Glomerular endothelial cell (primary cell): ENCODE measurements at regions not wholly inside any gene's neighbourhood (a gene's known extent, or its start where the extent isn't known, plus 50 kb on each side); places are given as distances from the start of the nearest gene placed in this dataset.
"Not testable (repeated sequence)": the region's sequence is repeated elsewhere in the genome, so short reads cannot be mapped to it uniquely, and the experiment has no call there.

Source experiments
- DNase-seq: peaks from one replicate; pipeline ENCODE4 v3.0.0-alpha.2; 2011; ENCODE audit warnings: low read depth, low spot score; ENCODE audit errors: extremely low read depth

DNA sequence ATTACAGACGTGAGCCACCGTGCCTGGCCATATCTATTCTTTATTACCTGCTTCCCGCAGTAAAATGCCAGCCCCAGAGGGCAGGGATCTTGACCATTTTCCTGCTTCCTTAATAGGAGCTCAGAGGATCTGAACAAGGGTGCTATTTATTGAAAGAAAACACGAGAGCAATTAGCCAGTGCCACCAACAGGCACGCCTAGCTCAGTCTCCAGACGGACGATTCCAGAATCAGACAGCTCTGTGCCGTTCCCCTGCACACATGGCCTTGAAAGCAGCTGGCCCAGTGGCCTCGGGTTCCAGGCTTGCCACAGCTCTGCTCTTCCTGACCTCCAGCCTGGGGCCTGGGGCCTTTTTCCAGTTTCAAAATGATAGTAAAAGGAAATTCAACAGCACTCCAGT lies 135.2 kb upstream of the RFLNA start:
- no peak for DNase-seq

DNA sequence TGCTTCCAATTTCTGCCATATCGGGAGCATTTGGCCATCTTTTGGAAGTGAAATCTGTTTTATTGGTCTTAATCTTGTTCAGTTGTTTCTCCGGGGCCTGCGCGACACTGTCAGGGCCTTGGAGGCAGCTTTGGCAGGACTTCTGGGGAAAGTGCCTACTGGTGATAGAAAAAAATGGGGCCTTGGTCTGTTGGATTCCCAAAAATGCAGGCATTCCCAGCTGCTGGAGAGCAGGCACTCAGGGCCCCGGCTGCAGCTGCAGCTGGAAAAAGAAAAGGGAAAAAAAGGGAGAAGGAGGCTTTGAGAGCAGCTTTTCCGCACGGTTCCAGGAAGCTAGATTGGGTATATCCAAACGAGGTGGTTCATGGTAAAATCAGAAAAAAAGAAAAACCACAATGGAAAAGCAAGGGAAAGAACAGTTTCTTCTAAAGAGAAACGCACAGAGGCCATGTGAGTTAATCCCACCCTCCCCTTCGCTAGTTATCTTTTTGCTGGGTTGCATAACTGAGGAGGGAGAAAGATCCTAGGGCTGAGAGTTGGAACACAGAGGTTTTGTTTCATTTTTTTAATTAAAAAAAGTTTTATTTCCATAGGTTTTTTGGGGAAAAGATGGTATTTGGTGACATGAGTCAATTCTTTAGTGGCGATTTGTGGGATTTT lies 134.7 kb upstream of the RFLNA start:
- DNase-seq, result no peak

DNA sequence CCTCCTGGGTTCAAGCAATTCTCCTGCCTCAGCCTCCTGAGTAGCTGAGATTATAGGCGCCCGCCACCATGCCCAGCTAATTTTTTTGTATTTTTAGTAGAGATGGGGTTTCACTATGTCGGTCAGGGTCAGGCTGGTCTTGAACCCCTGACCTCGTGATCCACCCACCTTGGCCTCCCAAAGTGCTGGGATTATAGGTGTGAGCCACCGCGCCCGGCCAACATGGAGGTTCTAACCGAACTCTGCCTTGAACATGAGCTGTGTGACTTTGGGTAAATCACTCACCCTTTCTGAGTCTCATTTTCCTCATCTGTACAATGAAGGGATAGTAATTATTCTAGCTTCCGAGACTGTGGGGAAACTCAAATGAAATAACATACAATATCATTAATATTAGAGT lies 133.5 kb upstream of the RFLNA start:
- not testable (repeated sequence) for DNase-seq

DNA sequence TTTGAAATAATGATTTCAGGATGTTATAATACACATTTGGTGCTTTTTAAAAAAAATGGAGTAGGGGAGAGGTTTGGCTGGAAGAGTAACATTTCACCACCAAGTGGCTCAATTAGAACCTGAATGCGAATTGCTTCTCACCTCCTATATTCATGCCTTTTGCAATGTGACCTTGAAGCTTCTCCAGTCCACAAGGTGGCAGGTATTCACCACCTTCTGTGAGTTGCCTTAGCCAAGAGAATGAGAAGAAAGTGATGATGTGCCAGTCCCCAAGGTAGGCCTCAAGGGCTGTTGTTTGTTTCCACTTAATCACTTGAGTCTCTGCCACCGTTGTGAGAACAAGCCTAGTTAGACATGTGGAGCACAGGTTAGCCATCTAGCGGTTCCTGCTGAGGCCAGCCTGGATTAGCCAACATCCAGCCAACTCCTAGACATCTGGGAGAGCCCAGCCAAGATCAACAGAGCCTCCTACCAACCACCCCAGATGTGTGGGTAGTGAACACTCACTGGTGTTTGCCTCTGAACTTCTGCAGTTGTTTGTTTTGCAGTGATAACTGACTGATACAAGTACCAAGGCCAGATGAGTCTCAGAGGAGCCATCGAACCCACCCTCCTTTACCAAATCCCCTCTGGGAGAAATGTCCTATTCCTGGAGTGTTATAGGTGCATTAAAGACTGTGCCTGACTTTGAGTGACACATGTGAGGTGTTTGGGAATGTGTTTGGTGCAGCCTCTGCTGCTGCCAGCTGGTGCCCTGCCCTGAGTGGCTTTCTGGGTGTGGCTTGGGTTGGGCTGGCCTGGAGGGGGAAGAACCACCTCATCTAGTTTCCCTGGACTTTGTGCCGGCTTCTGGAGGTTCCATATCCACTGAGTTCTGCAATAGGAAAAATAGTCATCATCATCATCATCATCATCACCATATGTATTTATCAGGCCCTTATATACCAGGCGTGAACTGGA lies 132.5 kb upstream of the RFLNA start:
- DNase-seq, result peak; percentile 3

DNA sequence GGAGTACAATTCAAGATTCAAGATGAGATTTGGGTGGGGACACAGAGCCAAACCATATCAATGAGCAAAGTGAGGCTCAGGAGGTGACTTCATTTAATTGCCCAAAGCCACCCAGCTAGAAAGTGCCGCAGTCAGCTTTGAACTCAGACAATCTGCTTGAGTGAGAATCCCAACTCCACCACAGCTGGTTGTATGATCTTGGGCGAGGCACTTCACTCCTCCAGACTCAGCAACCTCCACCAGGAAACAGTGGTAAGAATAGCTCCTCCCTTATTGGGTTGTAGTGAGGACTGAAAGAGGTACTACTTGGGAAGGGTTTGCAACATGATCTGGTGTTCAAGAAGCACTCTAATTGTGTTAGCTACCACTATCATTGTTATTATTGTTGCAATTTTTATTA lies 129.2 kb upstream of the RFLNA start:
- no peak for DNase-seq

DNA sequence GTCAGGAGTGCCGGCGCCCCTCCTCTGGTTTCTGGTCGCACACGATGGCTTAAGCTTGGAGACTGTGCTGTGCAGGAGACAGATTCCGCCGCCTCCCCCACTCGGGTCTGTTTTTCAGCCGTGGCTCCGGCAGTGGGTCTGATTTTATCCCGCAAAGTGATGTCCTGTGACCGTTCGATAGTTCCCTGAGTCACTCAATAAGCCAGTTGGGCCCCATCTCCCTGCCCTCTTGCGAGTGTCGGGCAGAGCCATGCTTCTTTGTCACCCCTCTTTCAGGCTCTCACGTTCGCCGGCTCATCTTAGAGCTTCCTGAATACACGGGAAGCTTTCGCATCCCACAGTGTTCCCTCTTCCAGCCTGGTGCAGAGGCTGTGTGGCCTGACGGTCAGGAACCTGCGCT lies 127.8 kb upstream of the RFLNA start:
- no peak for DNase-seq

DNA sequence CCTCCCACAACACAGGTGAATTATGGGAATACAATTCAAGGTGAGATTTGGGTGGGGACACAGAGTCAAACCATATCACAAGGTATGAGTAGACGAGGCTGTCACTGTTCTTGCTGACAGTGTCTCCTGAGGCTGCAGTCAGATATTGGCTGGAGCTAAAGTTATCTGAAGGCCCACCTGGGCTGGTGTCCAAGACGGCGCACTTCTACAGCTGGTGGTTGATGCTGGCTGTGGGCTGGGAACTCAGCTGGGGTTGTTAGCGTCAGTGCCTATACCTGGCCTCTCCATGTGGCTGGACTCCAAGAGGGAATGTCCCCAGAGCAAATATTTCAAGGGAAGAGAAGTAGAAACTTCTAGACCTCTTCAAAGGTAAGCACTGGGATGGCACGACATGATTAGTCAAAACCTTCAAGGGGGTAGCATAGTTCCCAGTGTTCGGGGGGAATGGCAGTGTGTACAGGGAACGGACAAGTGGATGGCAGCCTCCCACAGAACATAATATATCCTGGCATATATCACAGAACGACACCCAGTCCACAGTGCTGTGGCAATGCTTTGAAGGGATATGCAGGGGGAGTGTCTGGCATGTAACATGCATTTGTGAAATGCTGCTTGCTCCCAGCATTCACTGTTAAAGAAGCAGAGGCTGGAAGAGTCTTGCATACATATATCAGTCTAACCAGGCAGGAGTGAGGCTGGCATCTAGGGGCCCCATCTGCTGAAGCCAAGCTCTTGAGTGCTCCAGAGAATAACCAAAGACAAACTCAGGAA lies 126.7 kb upstream of the RFLNA start:
- no peak for DNase-seq

DNA sequence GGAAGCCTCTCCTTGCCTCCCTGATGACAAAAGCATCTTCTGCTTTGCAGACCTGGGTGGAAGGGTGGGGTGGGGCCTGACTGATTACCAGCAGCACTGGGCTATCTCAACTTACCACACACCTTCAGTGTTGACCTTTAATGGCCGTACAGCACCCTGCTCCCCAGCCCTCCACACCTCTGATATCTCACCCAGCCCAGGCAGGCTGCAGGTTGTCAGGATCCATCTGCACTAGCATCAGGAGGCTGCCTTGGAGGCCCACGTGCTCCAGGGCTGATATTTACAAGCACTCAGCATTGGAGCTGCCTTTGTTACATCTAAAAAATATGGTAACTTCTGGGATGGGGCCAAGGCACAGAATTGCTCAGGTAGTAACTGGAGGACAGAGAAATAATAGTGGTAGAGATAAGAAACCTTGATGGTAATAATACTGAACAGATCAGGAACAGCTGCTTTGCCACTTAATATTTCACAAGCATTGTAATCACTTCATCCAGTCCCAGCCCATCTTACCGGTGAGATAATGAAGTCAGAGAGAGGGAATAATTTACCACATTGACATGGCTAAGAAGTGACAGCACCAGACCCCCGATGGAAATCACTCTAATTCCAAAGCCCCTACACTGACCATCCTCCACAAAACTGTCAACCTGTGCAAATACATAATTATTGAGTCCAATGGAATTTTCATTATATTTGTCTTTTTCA lies 125.2 kb upstream of the RFLNA start:
- no peak for DNase-seq

DNA sequence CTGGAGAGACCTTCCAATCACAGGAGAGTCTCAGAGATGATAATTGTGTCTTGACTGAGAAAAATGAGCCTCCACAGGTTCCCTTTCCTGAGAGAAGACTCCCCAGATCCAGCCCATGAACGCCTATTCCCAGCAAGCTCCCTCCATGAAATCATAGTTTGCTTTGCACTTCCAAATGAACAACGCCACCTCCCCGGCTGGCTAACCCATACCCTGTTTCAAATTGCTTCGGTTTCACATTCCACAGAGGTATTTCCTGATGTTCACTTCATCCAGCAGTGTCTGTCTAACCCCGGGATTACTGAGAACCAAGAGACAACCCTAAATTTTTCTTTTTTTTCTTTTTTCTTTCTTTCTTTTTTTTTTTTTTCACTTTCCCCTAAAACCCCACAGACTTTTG lies 124.1 kb upstream of the RFLNA start:
- DNase-seq, result no peak

DNA sequence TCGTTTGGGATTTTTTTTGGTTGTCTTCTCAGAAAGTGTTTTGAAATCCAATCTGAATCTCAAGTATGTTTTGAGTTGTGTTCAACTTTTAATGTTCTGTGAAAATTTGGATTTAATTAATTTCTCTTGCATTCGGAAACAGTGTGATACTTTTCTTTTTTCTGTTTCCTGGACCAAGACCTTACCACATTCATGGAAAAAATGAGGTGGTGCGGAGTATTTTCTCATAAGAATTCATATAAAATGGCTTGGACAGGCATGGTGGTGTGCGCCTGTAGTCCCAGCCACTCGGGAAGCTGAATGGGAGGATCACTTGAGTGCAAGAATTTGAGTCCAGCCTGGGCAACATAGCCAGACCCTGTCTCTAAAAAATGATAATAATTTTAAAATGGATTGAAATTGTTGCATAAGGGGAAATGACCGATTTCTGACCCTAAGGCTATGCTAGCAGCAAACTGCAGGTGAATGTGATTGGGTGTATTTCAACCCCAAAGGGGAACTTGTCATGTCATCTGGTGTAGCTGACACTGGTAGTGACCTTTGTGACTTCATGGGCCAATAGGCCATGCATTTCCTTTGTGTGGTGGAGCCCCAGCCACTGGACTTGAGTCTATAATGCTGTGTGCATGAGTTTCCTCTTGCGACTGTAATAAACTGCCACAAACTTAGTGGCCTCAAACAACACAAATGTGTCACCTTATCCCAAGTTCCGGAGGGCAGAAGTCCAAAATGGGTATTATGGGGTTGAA lies 123.5 kb upstream of the RFLNA start:
- no peak for DNase-seq

DNA sequence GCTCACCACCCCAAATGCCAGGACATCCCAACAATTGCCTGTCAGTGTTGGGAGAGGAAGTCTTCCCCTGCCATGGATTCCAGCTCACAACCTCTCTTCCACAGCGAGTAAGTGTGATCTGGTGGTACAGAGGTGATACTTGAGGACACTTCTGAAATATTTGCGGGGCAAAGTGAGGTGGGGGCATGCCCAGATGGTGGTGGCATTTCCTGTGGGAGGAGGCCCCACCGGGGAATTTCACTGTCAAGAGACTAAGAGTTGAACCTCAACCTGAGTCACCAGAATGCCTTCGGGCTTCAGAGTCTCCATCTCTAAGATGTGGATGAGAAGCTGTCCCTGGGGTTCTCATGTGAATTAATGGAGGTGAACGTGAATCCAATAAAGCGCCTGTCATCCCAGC lies 122.3 kb upstream of the RFLNA start:
- DNase-seq, result no peak

DNA sequence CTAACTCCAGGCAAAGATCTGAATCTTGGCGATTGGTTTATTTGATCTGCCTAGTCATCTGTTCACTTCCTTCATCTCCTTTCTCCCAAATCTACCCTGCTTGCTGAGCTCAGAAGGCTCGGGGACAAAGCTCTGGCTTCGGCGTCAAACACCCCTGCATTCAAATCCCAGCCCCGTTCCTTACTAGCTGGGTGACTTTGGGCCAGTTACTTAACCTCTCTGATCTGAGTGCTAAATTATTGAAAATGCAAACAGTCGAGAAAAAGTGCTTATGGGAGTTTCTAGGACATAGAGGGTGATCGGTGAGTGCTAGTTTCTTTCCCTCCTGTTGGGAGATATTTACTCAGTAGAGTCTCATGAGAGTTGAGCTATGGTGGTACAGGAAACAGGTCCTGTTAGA lies 121.2 kb upstream of the RFLNA start:
- no peak for DNase-seq

DNA sequence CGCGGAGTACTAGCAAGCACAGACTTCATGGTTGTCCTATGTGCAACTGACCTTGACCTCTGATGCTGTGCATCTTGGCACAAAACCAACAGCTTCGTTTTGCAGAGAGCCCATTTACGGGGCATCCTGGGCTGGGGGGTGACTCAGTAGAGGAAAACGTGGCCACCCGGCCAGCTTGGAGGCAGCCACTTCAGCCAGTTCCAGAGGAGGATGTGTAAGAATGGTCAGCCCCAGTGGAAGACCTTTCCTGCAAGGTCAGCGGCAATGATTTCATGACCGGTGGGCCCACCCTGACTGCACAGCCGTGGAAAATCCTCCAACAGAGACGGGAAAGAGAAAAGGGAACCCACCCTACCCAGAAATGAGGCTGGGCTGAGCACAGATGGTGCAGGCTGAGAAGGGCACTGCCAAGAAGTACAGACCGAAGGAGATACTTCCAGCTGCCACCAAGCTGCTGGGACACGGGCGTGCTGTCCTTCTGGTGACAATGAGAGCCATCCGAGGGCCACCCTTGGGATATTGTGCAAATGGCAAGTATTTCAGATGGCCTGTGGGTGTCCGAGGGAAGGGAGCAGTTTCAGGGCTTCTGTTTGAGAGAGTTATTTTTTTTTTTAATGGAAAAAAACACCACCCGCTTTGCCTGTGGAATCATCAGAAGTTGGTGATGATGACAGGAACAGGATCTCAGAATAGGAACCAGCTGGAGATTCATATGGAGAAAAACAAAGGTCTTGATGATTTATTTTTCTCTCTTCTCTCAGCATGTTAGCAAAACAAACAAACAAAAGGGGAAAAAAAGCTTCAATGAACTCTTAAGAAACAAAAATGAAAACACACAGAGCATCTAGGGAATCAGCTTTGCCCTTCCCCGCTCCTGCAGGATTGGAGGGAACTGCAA lies 120.2 kb upstream of the RFLNA start:
- no peak for DNase-seq

DNA sequence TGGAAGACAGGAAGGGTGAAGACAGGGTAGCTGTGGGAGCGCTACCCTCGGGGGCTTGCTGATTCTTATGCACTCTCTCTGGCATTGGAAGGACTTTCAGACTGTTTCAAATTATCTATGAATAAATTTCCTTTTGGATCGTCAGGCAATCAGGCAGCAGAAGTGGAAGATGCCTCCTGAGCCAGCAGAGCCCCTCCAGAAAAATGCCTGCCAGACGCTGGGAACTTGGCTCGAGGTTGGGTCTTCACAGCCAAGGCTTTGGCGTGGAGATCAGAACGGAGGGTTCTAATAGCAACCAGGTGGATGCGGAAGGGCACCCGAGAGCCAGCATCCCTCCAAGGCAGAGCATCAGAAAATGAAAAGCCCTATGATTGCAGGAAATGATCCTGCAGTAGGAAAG lies 119.2 kb upstream of the RFLNA start:
- no peak for DNase-seq

DNA sequence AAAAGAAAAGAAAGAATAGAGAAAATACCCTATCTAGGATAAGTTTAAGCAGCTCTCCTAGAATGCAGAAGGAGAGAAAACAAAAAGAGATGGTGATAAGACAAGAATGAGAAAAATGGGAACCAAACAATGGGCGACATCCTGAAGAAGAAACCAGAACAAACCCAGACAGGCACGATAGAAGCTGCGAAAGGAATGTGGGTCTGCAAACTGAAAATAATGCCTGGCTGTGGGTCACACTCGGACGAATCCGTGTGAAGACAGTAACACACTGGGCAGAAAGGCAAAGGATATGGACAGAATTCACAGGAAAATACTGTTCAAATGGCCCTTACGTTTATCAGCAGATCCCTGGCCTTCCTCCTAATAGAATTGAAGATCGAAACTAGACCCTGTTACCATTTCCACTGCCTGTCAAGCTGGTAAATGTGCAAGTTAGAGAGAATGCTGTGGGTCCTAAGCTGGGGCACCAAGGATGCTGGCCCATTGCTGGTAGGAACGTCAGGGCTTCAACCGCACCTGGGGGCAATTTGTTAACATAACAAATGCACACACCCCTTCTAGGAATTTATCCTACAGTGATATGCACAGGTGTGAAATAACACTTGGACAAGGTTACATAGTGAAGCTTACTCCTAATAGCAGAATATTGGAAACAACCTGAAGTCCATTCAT lies 117.5 kb upstream of the RFLNA start:
- no peak for DNase-seq

DNA sequence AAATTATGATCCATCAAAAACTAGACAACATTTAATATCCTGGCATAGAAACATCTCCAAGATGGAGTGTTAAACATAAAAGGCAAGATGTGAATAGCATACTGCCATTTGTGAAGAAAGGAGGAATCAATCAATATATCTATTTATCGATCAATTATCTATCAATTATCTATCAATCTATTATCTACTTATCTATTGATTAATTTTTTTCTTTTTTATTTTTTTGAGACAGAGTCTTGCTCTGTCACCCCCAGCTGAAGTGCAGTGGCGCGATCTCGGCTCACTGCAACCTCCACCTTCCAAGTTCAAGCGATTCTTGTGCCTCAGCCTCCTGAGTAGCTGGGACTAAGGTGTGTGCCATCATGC lies 117.0 kb upstream of the RFLNA start:
- no peak for DNase-seq

DNA sequence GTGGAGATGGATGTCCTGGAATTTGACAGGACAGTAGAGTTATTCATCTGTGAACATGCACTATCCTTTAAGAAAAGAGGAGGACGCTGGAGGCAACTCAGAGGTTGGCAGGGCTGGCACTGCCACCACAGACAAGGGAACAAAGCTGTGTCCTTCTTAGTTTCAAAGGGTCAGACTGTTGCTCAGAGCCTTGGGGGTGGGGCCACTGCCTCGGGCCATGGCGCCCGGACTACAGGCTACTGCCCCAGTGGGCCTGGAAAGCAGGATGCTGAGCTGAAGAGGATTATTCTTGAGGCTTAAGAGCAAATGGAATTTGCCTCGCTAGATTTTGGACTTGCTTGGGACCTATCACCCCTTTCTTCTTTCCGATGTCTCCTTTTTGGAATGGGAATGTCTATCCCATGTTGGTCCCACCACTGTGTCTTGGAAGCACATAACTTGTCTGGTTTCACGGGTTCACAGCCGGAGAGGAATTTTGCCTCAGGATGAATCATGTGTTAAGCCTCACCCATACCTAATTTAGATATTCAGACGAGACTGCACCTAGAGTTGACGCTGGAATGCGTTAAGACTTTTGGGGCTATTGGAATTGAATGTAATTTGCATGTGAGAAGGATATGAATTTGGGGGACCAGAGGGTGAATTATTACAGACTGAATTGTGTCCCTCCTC lies 114.8 kb upstream of the RFLNA start:
- no peak for DNase-seq

DNA sequence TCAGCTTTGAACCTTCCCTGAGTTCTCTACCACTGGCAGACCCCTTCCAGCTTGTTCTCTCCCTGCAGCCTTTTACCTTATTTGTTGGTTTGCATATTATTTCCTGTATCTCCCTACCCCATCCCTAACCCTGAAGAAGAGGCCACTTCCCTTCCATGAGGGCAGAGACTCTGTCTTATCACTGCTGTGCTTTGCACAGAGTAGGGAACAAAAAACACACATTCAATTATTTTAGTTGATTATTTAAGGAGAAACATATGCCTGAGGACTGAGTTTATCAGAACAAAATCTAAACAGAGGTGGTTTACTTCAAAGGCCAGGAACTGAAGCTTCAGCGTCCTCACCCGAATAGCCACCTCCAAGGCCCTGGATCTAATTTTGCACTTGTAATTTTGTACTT lies 111.7 kb upstream of the RFLNA start:
- no peak for DNase-seq
